SIG-M5 (cell line): ENCODE measurements at regions not wholly inside any gene's neighbourhood (a gene's known extent, or its start where the extent isn't known, plus 50 kb on each side); places are given as distances from the start of the nearest gene placed in this dataset.

Experiments
- DNase-seq: peaks from one replicate; lab custom pipeline; 2025; lab: John Stamatoyannopoulos, UW

DNA sequence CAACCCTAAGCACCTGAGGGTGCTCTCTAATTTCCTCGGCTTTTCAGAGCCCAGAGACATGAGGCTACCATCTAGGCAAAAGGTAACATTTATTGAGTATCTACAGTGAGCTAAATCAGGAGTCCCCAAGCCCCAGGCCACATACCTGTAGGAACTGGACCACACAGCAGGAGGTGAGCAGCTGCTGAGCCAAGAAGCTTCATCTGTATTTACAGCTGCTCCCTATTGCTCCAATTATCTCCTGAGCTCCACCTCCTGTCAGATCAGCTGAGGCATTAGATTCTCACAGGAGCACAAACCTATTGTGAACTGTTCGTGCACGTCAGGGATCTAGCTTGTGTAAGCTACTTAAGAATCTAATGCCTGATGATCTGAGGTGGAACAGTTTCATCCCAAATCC, 70.2 kb downstream of the RND3 start:
- no peak for DNase-seq

DNA sequence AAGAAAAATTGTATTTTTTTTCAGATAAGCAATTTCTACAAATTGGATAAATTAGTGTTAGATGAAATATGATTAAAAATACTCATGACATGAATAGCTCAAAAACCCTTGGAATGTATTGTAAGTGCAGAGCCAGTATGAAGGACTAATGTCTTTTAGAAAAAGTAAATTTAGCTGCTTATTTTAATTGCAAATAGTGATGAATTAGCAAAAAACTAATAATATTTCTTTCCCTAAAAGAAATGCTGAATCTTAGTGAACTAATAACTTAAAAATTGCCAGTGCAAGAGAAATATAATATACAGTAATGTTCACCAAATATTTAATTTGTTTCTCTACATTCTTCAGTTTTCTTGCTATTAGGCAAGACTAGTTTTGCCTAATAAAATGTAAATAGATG, 72.4 kb downstream of the RND3 start:
- DNase-seq: no peak

DNA sequence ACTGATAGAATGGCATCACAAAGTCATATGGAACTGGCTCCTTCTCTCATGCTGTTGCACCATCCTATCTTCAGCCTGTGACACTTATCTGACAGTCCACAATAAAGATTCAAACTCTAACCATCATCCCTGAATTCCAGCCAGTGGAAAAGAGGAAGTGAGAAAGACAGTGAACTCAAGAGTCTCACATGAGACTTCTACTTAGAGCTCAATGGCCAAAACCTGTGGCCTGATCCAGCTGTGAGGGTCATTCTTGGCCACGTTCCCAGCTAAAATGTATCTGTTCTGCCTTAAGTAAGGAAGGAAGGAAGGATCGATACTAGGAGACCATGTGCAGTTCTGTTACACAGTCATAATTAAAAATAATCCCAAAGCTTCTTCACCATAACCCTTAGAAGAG, 73.6 kb downstream of the RND3 start:
- no peak for DNase-seq

DNA sequence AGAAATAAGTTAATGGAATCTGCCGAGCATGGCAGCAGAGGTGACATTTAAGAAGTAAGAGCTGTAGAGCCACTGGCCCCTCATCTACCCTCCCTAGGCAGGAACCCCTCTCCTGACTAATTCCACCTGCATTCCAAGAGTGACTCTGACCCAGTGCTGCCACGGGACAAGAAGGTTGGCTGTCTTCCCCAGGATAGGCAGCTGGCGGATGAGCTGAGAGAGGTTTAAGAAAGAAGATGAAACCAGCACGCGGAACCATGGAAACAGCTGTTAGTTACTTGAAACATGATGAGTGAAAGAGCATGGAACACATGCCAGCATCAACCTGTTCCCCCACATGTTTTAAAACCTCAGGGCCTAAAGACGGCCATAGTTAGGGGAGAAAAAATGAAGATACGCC, 74.1 kb downstream of the RND3 start:
- no peak for DNase-seq

DNA sequence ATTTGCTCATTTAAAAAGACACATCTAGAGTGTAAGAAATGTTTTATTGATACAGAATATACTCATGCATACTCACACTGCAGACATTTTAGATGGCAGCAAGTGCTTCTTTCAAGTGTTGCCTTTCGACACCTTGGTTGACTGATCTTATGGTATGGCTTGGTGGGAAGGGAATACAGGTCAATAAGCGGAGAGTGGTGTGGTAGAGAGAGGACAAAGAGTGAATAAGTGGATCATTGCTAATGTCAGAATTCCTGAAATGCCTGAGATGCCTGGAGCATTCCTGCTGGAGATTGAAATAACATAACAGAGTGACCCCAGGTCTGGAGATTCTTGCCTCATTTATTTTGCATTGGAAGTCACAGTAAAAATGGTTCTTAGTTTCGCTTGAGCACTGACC, 76.7 kb downstream of the RND3 start:
- no peak for DNase-seq

DNA sequence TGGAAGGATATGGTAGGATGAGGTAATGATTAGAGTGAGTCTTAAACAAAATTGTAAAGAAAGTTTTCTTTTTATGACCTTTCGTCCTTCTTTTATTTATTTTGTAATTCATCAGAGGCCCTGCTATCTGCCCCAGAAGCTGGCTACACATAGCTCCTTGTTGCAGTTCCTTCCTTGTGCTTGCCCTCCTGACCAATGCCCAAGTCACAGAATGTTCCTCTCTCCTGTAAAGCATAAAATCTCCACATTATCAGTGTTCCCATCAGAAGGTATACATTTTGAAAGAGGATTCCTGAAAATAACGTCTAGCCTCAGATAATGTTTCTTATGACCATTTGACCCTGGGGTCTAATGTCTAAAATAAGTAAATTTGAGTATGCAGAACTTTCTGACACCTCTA, 78.3 kb downstream of the RND3 start:
- DNase-seq: no peak

DNA sequence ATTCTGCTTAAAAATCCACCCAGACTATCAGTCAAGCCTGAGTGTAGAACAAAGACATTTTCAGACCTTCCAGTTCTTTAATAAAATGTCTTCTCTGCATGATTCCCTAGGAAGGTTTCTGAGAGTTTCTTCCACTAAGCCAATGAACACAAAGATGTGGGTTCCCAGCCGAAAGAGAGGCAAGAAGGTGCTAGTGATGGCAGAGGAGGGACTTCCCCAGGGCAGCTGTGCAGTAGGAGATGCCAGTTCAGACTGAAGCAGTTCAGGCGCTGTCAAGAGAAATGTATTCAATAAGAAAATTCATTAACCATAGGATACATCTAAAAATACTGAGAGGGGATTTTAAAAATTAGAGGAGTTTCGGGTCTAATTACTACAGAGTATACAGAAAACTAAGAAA, 83.3 kb downstream of the RND3 start:
- no peak for DNase-seq

DNA sequence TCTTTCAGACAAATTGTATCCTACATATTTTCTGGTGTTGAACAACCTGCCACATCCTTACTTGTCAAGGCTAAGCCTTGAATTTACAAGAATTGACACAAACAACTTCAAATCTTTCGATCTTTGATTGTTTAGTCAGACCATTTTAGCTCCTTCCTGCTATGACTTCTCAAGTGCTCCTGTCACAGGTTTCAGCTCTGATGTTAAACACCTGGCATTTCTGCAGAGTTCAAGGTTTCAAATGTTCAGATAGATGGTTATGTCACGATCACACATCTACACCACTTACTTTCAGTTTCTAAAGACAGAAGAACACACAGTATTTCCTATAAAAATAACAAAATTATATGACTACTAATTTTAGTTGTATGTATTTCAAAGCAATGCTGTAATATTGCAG, 84.0 kb downstream of the RND3 start:
- no peak for DNase-seq

DNA sequence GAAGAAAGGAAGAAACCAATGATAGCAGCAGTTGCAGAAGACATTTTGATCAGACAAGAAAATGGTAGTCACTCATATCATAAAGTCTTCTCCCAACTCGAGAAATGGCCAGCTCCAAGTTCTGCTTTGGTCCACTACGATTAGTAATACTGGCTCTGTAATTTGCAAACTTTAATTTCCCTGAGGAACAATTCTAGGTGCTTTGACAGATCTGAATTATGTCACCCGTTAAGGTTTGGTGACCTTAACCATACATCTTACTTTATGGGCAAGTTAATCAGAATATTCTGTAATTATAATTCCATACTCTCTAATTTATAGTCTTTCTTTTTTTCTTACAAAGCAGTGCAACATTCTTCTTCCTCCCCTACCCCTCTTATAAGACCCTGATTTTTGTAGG, 84.5 kb downstream of the RND3 start:
- no peak for DNase-seq

DNA sequence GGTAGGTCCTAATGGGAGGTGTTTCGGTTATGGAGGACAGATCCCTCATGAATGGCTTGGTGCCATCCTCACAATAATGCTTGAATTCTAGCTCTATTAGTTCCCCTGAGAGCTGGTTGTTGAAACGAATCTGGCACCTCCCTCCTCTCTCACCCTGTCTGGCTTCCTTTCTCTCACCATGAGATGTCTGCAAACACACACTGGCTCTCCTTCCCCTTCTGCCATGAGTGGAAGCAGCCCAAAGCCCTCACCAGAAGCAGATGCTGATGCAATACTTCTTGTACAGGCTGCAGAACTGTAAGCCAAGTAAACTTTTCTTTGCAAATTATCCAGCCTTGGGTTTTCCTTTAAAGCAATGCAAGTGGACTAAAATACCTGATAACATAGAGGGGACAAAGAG, 86.6 kb downstream of the RND3 start:
- DNase-seq: no peak

DNA sequence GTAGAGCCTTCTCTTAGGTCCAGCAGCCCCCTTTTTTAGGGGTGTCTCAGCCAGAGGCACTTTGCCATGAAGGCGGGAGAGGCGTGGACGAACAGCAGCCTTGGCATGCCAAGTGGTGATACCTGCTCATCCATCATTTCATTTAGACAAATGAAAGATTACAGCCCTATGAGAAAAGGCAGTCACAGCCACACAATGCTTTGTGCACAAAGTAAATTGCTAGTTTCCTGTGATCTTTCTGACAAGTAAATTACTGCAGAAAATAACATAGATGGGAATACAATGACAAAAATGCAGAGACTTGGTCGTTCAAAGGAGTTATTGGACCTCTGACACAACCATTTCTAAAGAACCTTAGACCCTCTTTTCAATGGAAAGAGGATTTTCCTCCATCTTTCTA, 94.9 kb downstream of the RND3 start:
- no peak for DNase-seq

DNA sequence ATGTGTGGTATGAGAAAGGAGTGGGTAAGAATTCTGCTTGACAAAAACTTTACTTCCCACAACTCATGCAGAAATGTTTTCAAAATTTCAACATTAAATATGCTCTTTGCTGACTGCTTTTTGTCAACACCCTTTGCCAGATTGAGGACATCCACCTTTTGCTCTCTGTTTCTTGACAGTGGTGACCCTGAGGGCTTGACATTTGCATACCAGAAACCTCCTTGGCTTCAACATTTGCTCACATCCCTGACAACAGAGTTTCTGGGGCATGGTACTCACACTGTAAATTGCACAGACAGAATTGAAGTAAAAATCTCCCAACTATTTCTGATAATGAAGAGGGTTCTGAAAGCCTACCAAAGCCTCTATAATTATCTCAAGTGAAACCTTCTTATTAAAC, 95.7 kb downstream of the RND3 start:
- no peak for DNase-seq

DNA sequence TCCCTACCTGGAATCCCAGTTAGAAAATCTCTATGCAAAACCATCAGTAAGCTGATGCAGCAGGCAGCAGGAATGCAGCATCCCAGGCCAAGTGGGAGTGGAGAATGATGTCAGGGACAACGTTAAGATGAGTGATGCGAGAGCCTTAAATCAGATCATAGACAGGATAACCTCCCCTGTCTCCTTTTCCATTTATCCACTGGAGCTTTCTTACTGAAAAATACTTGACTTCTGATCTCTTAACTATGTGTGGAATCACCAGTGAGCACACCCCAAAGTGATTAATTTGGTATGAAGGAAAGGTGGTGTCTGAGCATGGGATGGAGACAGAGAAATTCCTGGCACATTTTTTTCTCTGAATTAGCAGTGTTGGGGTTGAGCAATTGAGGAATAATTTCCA, 98.0 kb downstream of the RND3 start:
- DNase-seq: no peak

DNA sequence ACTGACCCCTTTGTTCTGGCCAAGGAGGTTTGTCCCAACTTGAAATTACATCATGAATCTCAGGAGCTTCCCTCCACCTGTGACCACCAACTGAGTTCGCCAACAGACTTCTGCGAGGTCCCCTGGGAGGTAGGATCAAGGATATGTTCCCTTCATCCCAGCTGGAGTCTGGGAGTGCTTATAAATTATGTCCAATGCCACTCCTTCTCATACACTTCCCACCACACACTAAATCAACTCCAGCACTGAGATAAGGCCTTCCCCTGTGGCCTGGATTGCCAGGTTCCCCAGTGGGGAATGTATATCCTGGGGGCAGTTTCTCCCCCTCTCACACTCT, 99.2 kb downstream of the RND3 start:
- DNase-seq: no peak

DNA sequence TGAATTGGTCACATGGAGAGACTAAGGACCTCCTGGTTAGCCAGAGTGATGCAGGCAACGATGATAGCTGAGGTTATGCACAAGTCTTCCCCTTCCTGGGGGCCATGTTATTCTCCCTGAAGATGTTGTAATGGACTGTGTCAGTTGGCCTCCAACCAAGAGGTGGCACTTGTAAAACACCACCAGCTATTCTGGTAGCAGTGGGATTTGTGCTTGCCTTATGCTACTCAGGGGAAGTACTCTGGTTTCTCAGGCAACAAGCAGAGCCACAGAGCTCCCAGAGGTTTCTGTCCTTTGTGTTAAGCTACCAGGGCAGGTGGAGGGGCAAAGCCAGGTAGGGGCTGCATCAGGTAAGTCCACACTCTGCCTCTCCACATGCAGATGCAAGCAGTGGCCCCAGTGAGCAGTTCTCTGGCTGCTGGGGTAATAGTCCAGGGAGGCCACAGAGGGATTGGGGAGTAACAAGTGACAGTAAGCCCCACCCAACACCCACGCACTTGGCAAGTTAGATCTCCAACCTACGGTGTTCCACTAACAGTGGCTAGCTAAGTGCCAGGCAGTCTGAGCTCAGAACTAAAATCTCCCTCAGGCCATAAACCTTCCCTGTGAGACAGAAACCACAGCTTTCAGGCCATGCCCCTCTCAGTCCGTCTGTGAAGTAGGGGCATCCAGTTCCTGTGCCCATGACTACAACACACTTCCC, 99.7 kb downstream of the RND3 start:
- DNase-seq: no peak

DNA sequence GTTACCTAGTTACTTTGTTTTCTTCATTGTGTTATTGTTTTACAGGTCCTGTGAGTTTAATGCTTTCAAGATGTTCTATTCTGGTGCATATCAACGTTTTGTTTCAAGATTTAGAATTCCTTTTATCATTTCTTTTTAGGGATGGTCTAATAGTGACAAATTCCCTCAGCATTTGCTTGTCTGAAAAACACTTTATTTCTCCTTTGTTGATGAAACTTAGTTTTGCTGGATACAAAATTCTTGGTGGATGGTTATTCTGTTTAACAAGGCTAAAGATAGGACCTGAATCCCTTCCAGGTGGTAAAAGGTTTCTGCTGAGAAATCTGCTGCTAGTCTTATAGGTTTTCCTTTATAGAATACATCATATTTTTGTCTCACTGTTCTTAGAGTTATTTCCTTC, 102.3 kb downstream of the RND3 start:
- no peak for DNase-seq

DNA sequence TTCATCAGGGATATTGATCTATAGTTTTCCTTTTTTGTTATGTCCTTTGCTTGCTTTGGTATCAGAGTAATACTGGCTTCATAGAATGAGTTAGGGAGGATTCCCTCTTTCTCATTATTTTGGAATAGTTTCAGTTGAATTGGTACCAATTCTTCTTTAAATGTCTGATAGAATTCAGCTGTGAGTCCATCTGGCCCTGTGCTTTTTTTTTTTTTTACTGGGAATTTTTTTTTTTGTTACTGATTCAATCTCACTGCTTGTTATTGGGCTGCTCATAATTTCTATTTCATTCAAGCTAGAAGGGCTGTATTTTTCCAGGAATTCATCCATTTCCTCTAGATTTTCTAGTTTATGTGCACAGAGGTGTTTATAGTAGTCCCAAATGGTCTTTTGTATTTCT, 103.9 kb downstream of the RND3 start:
- DNase-seq: no peak

DNA sequence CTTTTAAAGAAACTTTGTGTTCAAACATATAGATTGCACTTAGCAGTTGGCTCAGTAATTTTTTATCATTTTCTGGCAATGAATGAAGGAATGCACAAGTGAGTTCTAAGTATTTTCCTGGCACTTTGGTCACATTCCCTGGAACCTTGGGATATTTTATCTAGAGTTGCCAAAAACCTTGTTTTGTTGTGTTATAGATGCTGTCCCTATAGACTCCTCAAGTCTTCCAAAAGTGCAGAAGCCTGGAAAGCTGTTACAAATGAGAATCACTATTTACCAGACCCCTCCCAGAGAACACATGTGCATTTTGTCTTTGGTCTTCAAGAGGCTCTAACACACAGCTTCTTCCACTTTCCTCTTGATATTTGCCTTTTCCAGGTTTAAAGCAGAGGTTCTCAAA, 108.3 kb downstream of the RND3 start:
- no peak for DNase-seq

DNA sequence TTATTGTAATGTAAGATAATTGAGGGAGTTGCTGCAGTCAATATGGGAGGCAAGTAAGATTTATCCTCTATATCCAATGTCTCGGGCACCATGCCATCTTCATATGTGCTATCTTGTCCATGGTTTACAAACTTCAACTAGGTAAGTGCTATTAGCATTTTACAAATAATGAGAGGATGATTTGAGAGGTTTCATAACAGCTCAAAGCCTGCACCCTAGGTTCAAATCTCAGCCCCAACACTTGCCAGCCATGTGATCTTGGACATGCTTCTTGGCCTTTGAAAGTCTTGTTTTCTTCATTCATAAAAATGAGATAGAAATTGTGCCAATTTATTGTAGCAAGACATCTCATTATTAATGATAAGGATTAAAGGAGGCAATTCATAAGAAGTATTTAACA, 108.8 kb downstream of the RND3 start:
- DNase-seq: no peak

DNA sequence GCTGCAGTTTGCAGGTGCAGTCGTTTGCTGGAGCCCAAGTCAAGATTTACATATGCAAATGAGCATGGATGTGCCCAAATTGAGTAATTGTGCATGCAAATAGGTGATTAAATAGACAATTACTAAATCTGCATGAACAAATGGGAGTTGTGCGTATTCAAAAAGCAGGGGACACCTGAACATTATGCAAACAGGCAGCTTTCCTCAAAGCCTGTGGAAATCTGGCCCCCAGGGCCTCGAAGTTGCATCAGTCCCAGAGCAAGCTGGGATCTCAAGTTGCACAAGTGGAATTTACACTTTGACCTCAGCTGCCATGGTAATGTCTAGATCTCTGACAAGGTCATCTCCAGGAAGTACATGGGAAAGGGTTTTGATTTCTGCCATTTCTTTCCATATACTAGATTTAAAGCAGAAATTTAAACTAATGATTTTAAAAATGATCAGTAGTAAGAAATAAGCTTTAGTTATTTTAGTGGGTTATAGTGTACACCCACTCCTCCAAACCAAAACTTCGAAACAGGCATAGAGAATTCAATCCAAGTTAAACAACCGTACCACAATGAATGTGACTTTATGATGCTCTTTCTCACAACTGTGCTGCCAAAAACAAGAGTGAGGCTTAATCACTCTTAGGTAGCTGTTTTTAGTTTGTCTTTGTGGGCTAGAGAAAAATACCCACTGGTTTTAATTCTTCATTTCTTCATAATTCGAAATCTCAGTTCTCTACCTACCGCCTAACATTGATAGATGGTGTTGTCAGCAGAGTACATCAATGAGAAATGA, 110.7 kb downstream of the RND3 start:
- no peak for DNase-seq

DNA sequence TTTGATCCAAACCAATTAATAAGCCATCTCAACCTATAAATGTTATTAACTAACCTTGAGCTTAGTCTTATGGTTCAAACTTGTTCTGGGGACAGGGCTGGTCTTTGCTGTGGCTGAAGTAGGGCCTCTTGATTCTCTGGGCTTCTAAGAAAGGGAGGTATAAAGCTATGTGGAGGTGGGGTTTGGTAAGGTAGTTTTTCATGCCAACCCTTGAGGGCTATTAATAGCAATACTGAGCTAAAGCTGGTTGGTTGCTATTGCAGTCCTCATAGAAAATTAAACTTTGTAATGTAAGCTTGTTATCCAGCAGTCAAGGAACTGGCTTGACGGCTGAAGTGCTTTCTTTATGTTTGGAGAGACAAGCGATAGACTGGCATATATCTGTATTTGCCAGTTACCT, 112.1 kb downstream of the RND3 start:
- no peak for DNase-seq

DNA sequence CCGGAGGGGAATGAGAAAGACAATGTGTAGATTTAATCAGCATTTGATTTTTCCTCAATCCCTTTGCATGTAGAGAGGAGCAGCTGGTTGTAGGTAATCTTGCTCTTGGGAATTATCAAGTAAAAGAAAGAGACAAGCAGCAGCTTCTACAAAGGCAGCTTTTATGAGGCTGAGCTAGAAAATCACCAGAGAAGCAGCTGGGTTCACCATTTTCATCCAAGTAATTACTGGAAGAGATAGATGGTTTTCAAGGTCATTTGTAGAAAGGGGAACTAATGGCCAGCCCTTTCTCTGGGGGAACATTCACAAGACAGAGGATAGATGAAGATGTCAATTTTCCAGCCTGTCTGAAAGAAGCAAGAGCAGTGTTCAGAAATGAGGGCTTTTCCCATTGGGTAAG, 113.0 kb downstream of the RND3 start:
- DNase-seq: no peak

DNA sequence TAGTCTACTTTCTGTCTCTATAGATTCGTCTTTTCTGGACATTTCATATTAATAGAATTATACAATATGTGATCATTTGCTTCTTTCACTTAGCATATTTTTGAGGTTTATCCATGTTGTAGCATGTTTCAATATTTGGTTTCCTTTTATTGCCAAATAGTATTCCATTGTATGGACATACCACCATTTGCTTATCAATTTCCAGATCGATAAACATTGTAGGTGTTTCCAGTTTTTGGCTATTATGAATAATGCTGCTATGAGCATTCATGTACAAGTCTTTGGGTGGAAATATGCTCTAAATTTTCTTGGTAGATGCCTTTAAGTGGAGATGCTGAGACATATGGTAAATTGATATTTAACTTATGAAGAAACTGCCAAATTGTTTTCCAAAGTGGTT, 114.1 kb downstream of the RND3 start:
- DNase-seq: no peak
